OCI-LY7 (cell line): ENCODE measurements at regions not wholly inside any gene's neighbourhood (a gene's known extent, or its start where the extent isn't known, plus 50 kb on each side); places are given as distances from the start of the nearest gene placed in this dataset.

Experiments used
- BruUV-seq: library from RNA; stranded (reverse); fragments of 400-500 nt; replicated peaks from 2 replicates; lab custom pipeline; 2021; lab: Mats Ljungman, UMichigan
- CTCF ChIA-PET: fragments of 300-600 bp; sonication (Branson Sonifier 250); formaldehyde crosslinking; loops from one replicate; lab custom pipeline; 2022; ENCODE audit warnings: antibody characterized with exemption; ENCODE audit not compliant: unreplicated experiment; lab: Charles Lee
- POLR2A ChIA-PET: fragments of 300-600 bp; sonication (Branson Sonifier 250); formaldehyde crosslinking; loops from one replicate; lab custom pipeline; 2022; ENCODE audit warnings: antibody characterized with exemption; lab: Charles Lee
- DNase-seq: peaks from one replicate; pipeline ENCODE4 v3.0.0-alpha.2; 2015; ENCODE audit warnings: low spot score
- H2AFZ ChIP-seq: fragments of 200-600 bp; sonication (generic), shearing (Covaris generic); 2 replicates; pipeline ENCODE4 v1.6.1; 2014; ENCODE audit warnings: mild to moderate bottlenecking, antibody characterized with exemption, low read length, moderate library complexity
- H3K27ac ChIP-seq: fragments of 200-600 bp; sonication (generic); 2 replicates; pipeline ENCODE4 v1.5.1; 2014; ENCODE audit warnings: mixed run types, low read depth, mild to moderate bottlenecking, moderate library complexity, low read length, inconsistent platforms; ENCODE audit not compliant: poor library complexity, severe bottlenecking
- H3K36me3 ChIP-seq: fragments of 200-600 bp; sonication (generic); 2 replicates; pipeline ENCODE4 v1.6.1; 2014; ENCODE audit warnings: mild to moderate bottlenecking, antibody characterized with exemption, low read length, moderate library complexity, mixed read lengths; ENCODE audit not compliant: insufficient read depth
- H3K4me1 ChIP-seq: fragments of 200-600 bp; sonication (generic); 2 replicates; pipeline ENCODE4 v1.5.1; 2014; ENCODE audit warnings: mild to moderate bottlenecking, low read length; ENCODE audit not compliant: insufficient read depth, poor library complexity, severe bottlenecking
- H3K4me2 ChIP-seq: fragments of 200-600 bp; sonication (generic); 2 replicates; pipeline ENCODE4 v1.6.1; 2014; ENCODE audit warnings: mild to moderate bottlenecking, low read length
- H3K4me3 ChIP-seq: fragments of 200-600 bp; sonication (generic); 2 replicates; pipeline ENCODE4 v1.5.1; 2014; ENCODE audit warnings: mild to moderate bottlenecking, low read depth, low read length; ENCODE audit not compliant: poor library complexity, severe bottlenecking
- H3K79me2 ChIP-seq: fragments of 200-600 bp; sonication (generic); 2 replicates; pipeline ENCODE4 v1.6.1; 2016; ENCODE audit warnings: low read depth, mild to moderate bottlenecking, low read length, moderate library complexity, mixed read lengths; ENCODE audit not compliant: insufficient read depth
- H3K9me2 ChIP-seq: fragments of 200-600 bp; sonication (generic); 2 replicates; pipeline ENCODE4 v1.6.1; 2016; ENCODE audit warnings: mild to moderate bottlenecking, low read length, mixed read lengths; ENCODE audit not compliant: insufficient read depth
- H3K9me3 ChIP-seq: fragments of 200-600 bp; sonication (generic); 2 replicates; pipeline ENCODE4 v1.6.1; 2014; ENCODE audit warnings: mild to moderate bottlenecking, mixed run types, low read length, mixed read lengths
- H4K20me1 ChIP-seq: fragments of 200-600 bp; sonication (generic); 2 replicates; pipeline ENCODE4 v1.6.1; 2014; ENCODE audit warnings: mild to moderate bottlenecking, antibody characterized with exemption, low read length, moderate library complexity, mixed read lengths; ENCODE audit not compliant: insufficient read depth
- CTCF ChIP-seq: fragments of 200-600 bp; sonication (generic); conservative IDR thresholded peaks from 2 replicates; pipeline ENCODE4 v1.5.1; 2014; ENCODE audit warnings: mild to moderate bottlenecking, antibody characterized with exemption, low read length, moderate library complexity, mixed read lengths
- EZH2phosphoT487 ChIP-seq: fragments of 200-600 bp; sonication (generic); IDR thresholded peaks from 2 replicates; pipeline ENCODE4 v1.6.1; 2018; ENCODE audit warnings: low read depth, borderline replicate concordance, mild to moderate bottlenecking, mixed run types, antibody characterized with exemption, low read length, moderate library complexity, mixed read lengths
- intact Hi-C: fragments of 100-400 bp; cut with micrococcal nuclease; formaldehyde crosslinking; loops from one replicate; pipeline ENCODE4 v1.10.0; 2022; ENCODE audit not compliant: unreplicated experiment

- no peak for DNase-seq
- Histone ChIP-seq H3K9me2 (no peaks in the 10 kb centered on the region), H3K36me3 (no peaks in the 10 kb centered on the region), H3K4me2 (no peak overlapping the region), H3K79me2 (no peaks in the 10 kb centered on the region), H4K20me1 (no peaks in the 10 kb centered on the region), H3K9me3 (no peaks in the 10 kb centered on the region), H3K4me1 (peaks cover 8% of the 10 kb centered on the region), H2AFZ (no peak overlapping the region), H3K27ac (no peak overlapping the region), H3K4me3 (no peak overlapping the region)
- ChIA-PET POLR2A (interaction anchor here (1.2 to 2.5 kb wide), 2 partner anchors 12 to 84 kb away, joined by 4 to 6 read pairs; no protein-coding TSS in a partner anchor), CTCF (no interaction called here)
- intact Hi-C loops: no loop called here
- TF ChIP-seq EZH2phosphoT487: no peak
- no peak for TF ChIP-seq CTCF
- no TSS peak for BruUV-seq
Measured at GRCh38 chr3:43968465-43968864, 273.2 kb upstream of the TOPAZ1 start.

DNA sequence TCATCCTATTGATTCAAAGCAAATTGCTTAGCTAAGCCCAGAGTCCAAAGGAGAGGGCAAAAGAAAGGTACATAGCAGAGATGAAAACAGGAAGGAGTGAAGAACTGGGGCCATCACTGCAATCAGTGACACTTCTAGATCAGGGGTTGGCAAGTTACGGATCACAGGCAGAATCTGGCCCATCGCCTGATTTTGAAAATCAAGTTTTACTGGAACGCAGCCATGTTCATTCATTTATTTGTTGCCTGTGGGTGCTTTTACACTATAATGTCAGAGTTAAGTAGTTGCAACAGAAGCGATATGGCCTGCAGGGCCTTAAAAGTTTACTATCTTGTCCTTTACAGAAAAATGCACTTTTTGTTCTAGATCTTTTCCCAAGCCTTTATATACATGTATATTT, 271.7 kb upstream of the TOPAZ1 start:
- no peak overlapping the region; the same call in 1 of the 2 replicates for H2AFZ ChIP-seq
- H3K79me2 ChIP-seq: no peaks in the 10 kb centered on the region
- DNase-seq: no peak
- TF ChIP-seq EZH2phosphoT487: no peak
- TF ChIP-seq CTCF: no peak
- no peaks in the 10 kb centered on the region for H3K9me3 ChIP-seq
- ChIA-PET POLR2A (interaction anchor here (0.8 to 1.2 kb wide), 2 partner anchors 13 to 86 kb away, joined by 3 to 4 read pairs; no protein-coding TSS in a partner anchor), CTCF (no interaction called here)
- H3K27ac ChIP-seq: no peak overlapping the region
- peaks cover 8% of the 10 kb centered on the region for H3K4me1 ChIP-seq
- H4K20me1 ChIP-seq: no peaks in the 10 kb centered on the region
- no TSS peak for BruUV-seq
- H3K36me3 ChIP-seq: no peaks in the 10 kb centered on the region
- H3K9me2 ChIP-seq: no peaks in the 10 kb centered on the region
- intact Hi-C loops: no loop called here
- no peak overlapping the region for H3K4me3 ChIP-seq
- H3K4me2 ChIP-seq: no peak overlapping the region

DNA sequence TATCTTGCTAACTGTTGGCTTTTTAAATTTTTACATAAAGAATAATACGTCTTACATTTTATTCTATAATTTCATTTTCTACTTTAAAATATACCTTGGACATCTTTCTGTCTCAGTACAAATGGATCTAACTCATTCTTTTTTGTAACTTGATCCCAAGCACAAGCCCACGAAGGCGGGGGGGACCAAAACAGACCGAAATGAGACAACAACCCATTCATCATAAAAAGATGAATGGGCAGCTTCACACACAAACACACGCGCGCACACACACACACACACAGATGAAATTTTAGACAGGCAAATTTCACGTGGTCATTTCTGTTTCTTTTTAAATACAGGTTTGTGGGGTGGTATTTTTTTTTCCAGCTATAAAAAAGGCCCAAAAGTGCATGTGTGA, 271.3 kb upstream of the TOPAZ1 start:
- H3K4me1 ChIP-seq: peaks cover 8% of the 10 kb centered on the region
- H3K79me2 ChIP-seq: no peaks in the 10 kb centered on the region
- TF ChIP-seq CTCF (no peak), EZH2phosphoT487 (no peak)
- CTCF ChIA-PET: no interaction called here
- H3K4me3 ChIP-seq: no peak overlapping the region
- H3K27ac ChIP-seq: no peak overlapping the region
- H3K36me3 ChIP-seq: no peaks in the 10 kb centered on the region
- intact Hi-C loops: no loop called here
- H2AFZ ChIP-seq: no peak overlapping the region
- POLR2A ChIA-PET: interaction anchor here (0.6 to 0.8 kb wide), 2 partner anchors 14 to 1089 kb away, joined by 3 read pairs; no protein-coding TSS in a partner anchor
- H3K9me2 ChIP-seq: no peaks in the 10 kb centered on the region
- no peak for DNase-seq
- H3K9me3 ChIP-seq: no peaks in the 10 kb centered on the region
- H4K20me1 ChIP-seq: no peaks in the 10 kb centered on the region
- BruUV-seq: no TSS peak
- H3K4me2 ChIP-seq: no peak overlapping the region
